ENCODE measurements at regions not wholly inside any gene's neighbourhood (a gene's known extent, or its start where the extent isn't known, plus 50 kb on each side); places are given as distances from the start of the nearest gene placed in this dataset.
A peak's percentile ranks its signal among the peaks of the same experiment; 100 is the strongest.

- Histone ChIP-seq H3K27ac (peak overlapping the region; percentile 99), H3K4me3 (peak overlapping the region in 1 of 2 donors; percentile 83), H3K27me3 (no peaks in the 10 kb centered on the region), H3K4me1 (peaks cover 41% of the 10 kb centered on the region), H3K9me3 (no peaks in the 10 kb centered on the region), H3K36me3 (no peaks in the 10 kb centered on the region)
- DNase-seq (ENCODE audit: extremely low spot score in 2 of 2): no peak
- TF ChIP-seq POLR2A (IDR thresholded peaks at IDR 0.05): no peak
- TF ChIP-seq CTCF (IDR thresholded peaks at IDR 0.05): no peak
- no peak for TF ChIP-seq POLR2AphosphoS5 (IDR thresholded peaks at IDR 0.05; ENCODE audit: insufficient read depth in 1 of 2, low read depth in 1 of 2)
- intact Hi-C loops (cut with DNase I): no loop called here
These were observed 104.1 kb upstream of the HNRNPU start for GRCh38 chr1:244968471-244968871.

GRCh38 chr1:244967159-244967558, 102.8 kb upstream of the HNRNPU start:
- Histone ChIP-seq H3K27ac (no peak overlapping the region), H3K27me3 (no peaks in the 10 kb centered on the region), H3K4me1 (peaks cover 41% of the 10 kb centered on the region), H3K4me3 (no peak overlapping the region), H3K36me3 (no peaks in the 10 kb centered on the region), H3K9me3 (no peaks in the 10 kb centered on the region)
- intact Hi-C loops (cut with DNase I): no loop called here
- no peak for DNase-seq (ENCODE audit: extremely low spot score in 2 of 2)
- TF ChIP-seq POLR2A (IDR thresholded peaks at IDR 0.05) (no peak), CTCF (IDR thresholded peaks at IDR 0.05) (no peak), POLR2AphosphoS5 (IDR thresholded peaks at IDR 0.05; ENCODE audit: insufficient read depth in 1 of 2, low read depth in 1 of 2) (no peak)

GRCh38 chr1:244965185-244966030, 101.1 kb upstream of the HNRNPU start:
- Histone ChIP-seq H3K9me3 (no peaks in the 10 kb centered on the region), H3K4me3 (no peak overlapping the region), H3K27me3 (no peaks in the 10 kb centered on the region), H3K36me3 (no peaks in the 10 kb centered on the region), H3K27ac (no peak overlapping the region), H3K4me1 (peaks cover 35% of the 10 kb centered on the region)
- TF ChIP-seq CTCF (IDR thresholded peaks at IDR 0.05) (no peak), POLR2A (IDR thresholded peaks at IDR 0.05) (no peak), POLR2AphosphoS5 (IDR thresholded peaks at IDR 0.05; ENCODE audit: insufficient read depth in 1 of 2, low read depth in 1 of 2) (no peak)
- intact Hi-C loops (cut with DNase I): no loop called here
- no peak for DNase-seq (ENCODE audit: extremely low spot score in 2 of 2)

- no peak for DNase-seq (ENCODE audit: extremely low spot score in 2 of 2)
- Histone ChIP-seq H3K27ac (peak overlapping the region; percentile 80), H3K4me1 (peaks cover 35% of the 10 kb centered on the region), H3K27me3 (no peaks in the 10 kb centered on the region), H3K36me3 (no peaks in the 10 kb centered on the region), H3K4me3 (peak overlapping the region in 1 of 2 donors; percentile 15), H3K9me3 (no peaks in the 10 kb centered on the region)
- TF ChIP-seq POLR2A (IDR thresholded peaks at IDR 0.05) (no peak), POLR2AphosphoS5 (IDR thresholded peaks at IDR 0.05; ENCODE audit: insufficient read depth in 1 of 2, low read depth in 1 of 2) (no peak), CTCF (IDR thresholded peaks at IDR 0.05) (no peak)
- intact Hi-C loops (cut with DNase I): no loop called here
These were observed 100.0 kb upstream of the HNRNPU start for GRCh38 chr1:244964112-244964971.
